Daoy (cell line): ENCODE measurements at regions not wholly inside any gene's neighbourhood (a gene's known extent, or its start where the extent isn't known, plus 50 kb on each side); places are given as distances from the start of the nearest gene placed in this dataset.
"Not testable (repeated sequence)": the region's sequence is repeated elsewhere in the genome, so short reads cannot be mapped to it uniquely, and the experiment has no call there.

Experiments used
- DNase-seq: peaks from one replicate; pipeline ENCODE4 v3.0.0-alpha.2; 2015; ENCODE audit warnings: low read depth

GRCh38 chr4:104138116-104138515 lies 356.6 kb downstream of the CXXC4 start:
- DNase-seq: no peak

- no peak for DNase-seq
Measured at GRCh38 chr4:104129243-104129642, 365.5 kb downstream of the CXXC4 start.

- no peak for DNase-seq
Measured at GRCh38 chr4:104128850-104129213, 365.9 kb downstream of the CXXC4 start.

- DNase-seq: no peak
Measured at GRCh38 chr4:104128031-104128849, 366.5 kb downstream of the CXXC4 start.

GRCh38 chr4:104123021-104123420 lies 371.7 kb downstream of the CXXC4 start:
- no peak for DNase-seq

- no peak for DNase-seq
Measured at GRCh38 chr4:104117776-104118175, 376.9 kb downstream of the CXXC4 start.

- no peak for DNase-seq
Measured at GRCh38 chr4:104113850-104114249, 380.8 kb downstream of the CXXC4 start.

- DNase-seq: no peak
Measured at GRCh38 chr4:104099141-104099540, 379.4 kb upstream of the TACR3 start.

GRCh38 chr4:104093247-104093646 lies 373.5 kb upstream of the TACR3 start:
- no peak for DNase-seq

GRCh38 chr4:104073229-104073628 lies 353.4 kb upstream of the TACR3 start:
- no peak for DNase-seq

- DNase-seq: no peak
Measured at GRCh38 chr4:104066533-104066932, 346.7 kb upstream of the TACR3 start.

GRCh38 chr4:104064646-104065577 lies 345.1 kb upstream of the TACR3 start:
- DNase-seq: no peak

GRCh38 chr4:104063341-104063740 lies 343.6 kb upstream of the TACR3 start:
- DNase-seq: no peak

- no peak for DNase-seq
Measured at GRCh38 chr4:104044369-104044768, 324.6 kb upstream of the TACR3 start.

- DNase-seq: no peak
Measured at GRCh38 chr4:104032896-104033295, 313.1 kb upstream of the TACR3 start.

- DNase-seq: no peak
Measured at GRCh38 chr4:104025251-104025650, 305.5 kb upstream of the TACR3 start.

- DNase-seq: no peak
Measured at GRCh38 chr4:104022831-104023230, 303.0 kb upstream of the TACR3 start.

GRCh38 chr4:104022226-104022625 lies 302.4 kb upstream of the TACR3 start:
- DNase-seq: no peak

GRCh38 chr4:104020641-104021040 lies 300.9 kb upstream of the TACR3 start:
- no peak for DNase-seq

- DNase-seq: no peak
Measured at GRCh38 chr4:104017213-104017612, 297.4 kb upstream of the TACR3 start.

GRCh38 chr4:104015680-104016079 lies 295.9 kb upstream of the TACR3 start:
- DNase-seq: no peak

- DNase-seq: no peak
Measured at GRCh38 chr4:104010722-104011121, 290.9 kb upstream of the TACR3 start.

- DNase-seq: not testable (repeated sequence)
Measured at GRCh38 chr4:104002318-104002717, 282.5 kb upstream of the TACR3 start.
